Natural killer cell (primary cell): ENCODE measurements at regions not wholly inside any gene's neighbourhood (a gene's known extent, or its start where the extent isn't known, plus 50 kb on each side); places are given as distances from the start of the nearest gene placed in this dataset.

Source experiments
- ATAC-seq, 3 donors: fragments of 150-1000 bp in 2 of 3; fragments of 200-7000 bp in 1 of 3; cut with Tn5 transposase; 1 replicate in 1 of 3; 2 replicates in 2 of 3; pipeline ENCODE4 v1.10.0; 2021; ENCODE audit warnings: mild to moderate bottlenecking in 2 of 3, moderate library complexity in 2 of 3
- DNase-seq, 2 donors: peaks; one replicate each; pipeline versions ENCODE4 v3.0.0 to v3.0.0-alpha.2; 2013 to 2021; ENCODE audit warnings: mixed read lengths in 1 of 2
- H3K27ac ChIP-seq: one replicate; pipeline ENCODE4 v1.5.1; 2013; ENCODE audit warnings: mild to moderate bottlenecking, low read length
- H3K27me3 ChIP-seq: one replicate; pipeline ENCODE4 v1.6.1; 2013; ENCODE audit warnings: low read length; ENCODE audit not compliant: control insufficient read depth, insufficient read depth
- H3K36me3 ChIP-seq: one replicate; pipeline ENCODE4 v1.6.1; 2013; ENCODE audit warnings: low read length; ENCODE audit not compliant: control insufficient read depth, insufficient read depth
- H3K4me1 ChIP-seq: one replicate; pipeline ENCODE4 v1.6.1; 2013; ENCODE audit warnings: low read length; ENCODE audit not compliant: control insufficient read depth, insufficient read depth
- H3K4me3 ChIP-seq: one replicate; pipeline ENCODE4 v1.5.1; 2013; ENCODE audit warnings: low read length
- H3K9me3 ChIP-seq: one replicate; pipeline ENCODE4 v1.6.1; 2013; ENCODE audit warnings: low read length; ENCODE audit not compliant: control insufficient read depth, insufficient read depth
- H3K27ac Mint-ChIP-seq, 2 donors: one replicate each; pipeline ENCODE4 v1.8.0; 2022; ENCODE audit warnings: mild to moderate bottlenecking in 2 of 2, mixed read lengths in 2 of 2, moderate library complexity in 1 of 2
- H3K27me3 Mint-ChIP-seq, 2 donors: one replicate each; pipeline ENCODE4 v1.8.0; 2022; ENCODE audit warnings: low read depth in 2 of 2, mixed read lengths in 2 of 2
- H3K36me3 Mint-ChIP-seq: one replicate; pipeline ENCODE4 v1.8.0; 2022; ENCODE audit warnings: mixed read lengths
- H3K4me1 Mint-ChIP-seq, 2 donors: one replicate each; pipeline ENCODE4 v1.8.0; 2022; ENCODE audit warnings: mixed read lengths in 2 of 2
- H3K4me3 Mint-ChIP-seq: one replicate; pipeline ENCODE4 v1.8.0; 2022; ENCODE audit warnings: mild to moderate bottlenecking, moderate library complexity, mixed read lengths
- H3K9me3 Mint-ChIP-seq, 2 donors: one replicate each; pipeline ENCODE4 v1.8.0; 2022; ENCODE audit warnings: mixed read lengths in 2 of 2
- WGBS: methylation state at CpG from one replicate; pipeline ENCODE4 v1.1.7; 2013; ENCODE audit warnings: missing lambda C conversion rate; ENCODE audit not compliant: insufficient coverage; 5-methylcytosine and 5-hydroxymethylcytosine counted together
- intact Hi-C: fragments of 100-400 bp; cut with micrococcal nuclease; formaldehyde crosslinking; loops from one replicate; pipeline ENCODE4 v1.14.2; 2022
- TF ChIP-seq, protein P1 (sequence below): fragments of 200-600 bp; IDR thresholded peaks from one replicate; pipeline ENCODE4 v1.8.0; 2022; ENCODE audit warnings: antibody characterized with exemption

DNA sequence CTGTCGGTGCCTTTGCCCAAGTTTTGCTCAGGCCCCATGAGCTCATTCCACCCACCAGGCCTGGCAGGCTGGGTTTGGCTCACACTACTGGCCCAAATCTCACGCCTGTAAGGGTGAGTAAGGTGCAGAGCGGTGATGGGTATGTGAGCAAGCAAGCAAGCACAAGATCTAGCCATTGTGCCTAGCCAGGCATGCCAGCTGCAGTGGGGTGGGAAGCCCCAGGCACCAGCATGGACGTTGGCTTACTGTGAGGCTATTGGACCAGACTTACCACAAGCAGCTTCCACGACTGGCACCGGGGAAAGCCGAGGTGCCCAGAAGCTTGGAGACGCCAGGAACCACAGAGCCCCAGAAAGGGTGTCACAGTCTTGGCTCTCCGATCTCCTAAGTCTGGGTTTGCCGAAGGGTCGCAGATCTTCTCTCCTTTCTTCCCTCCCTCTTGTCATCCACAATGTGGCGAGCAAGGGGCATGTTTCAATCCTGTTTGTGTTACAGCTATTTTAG lies 2659.4 kb upstream of the PCDH20 start:
- Mint-ChIP-seq H3K36me3 (no peaks in the 10 kb centered on the region), H3K27me3 (no peaks in the 10 kb centered on the region), H3K9me3 (peaks cover 5 to 7% of the 10 kb centered on the region in 2 donors), H3K4me3 (no peak overlapping the region), H3K4me1 (no peaks in the 10 kb centered on the region), H3K27ac (no peak overlapping the region)
- ATAC-seq (no peak), DNase-seq (no peak)
- H3K4me3 ChIP-seq, result no peak overlapping the region
- no peaks in the 10 kb centered on the region for H3K27me3 ChIP-seq
- no peaks in the 10 kb centered on the region for H3K36me3 ChIP-seq
- 87% methylated on average over 12 of the region's 12 CpGs for WGBS
- no peaks in the 10 kb centered on the region for H3K4me1 ChIP-seq
- TF ChIP-seq, protein P1, sequence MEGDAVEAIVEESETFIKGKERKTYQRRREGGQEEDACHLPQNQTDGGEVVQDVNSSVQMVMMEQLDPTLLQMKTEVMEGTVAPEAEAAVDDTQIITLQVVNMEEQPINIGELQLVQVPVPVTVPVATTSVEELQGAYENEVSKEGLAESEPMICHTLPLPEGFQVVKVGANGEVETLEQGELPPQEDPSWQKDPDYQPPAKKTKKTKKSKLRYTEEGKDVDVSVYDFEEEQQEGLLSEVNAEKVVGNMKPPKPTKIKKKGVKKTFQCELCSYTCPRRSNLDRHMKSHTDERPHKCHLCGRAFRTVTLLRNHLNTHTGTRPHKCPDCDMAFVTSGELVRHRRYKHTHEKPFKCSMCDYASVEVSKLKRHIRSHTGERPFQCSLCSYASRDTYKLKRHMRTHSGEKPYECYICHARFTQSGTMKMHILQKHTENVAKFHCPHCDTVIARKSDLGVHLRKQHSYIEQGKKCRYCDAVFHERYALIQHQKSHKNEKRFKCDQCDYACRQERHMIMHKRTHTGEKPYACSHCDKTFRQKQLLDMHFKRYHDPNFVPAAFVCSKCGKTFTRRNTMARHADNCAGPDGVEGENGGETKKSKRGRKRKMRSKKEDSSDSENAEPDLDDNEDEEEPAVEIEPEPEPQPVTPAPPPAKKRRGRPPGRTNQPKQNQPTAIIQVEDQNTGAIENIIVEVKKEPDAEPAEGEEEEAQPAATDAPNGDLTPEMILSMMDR, result no peak
- no peak overlapping the region for H3K27ac ChIP-seq
- H3K9me3 ChIP-seq, result peaks cover 18% of the 10 kb centered on the region
- intact Hi-C loops, result no loop called here

DNA sequence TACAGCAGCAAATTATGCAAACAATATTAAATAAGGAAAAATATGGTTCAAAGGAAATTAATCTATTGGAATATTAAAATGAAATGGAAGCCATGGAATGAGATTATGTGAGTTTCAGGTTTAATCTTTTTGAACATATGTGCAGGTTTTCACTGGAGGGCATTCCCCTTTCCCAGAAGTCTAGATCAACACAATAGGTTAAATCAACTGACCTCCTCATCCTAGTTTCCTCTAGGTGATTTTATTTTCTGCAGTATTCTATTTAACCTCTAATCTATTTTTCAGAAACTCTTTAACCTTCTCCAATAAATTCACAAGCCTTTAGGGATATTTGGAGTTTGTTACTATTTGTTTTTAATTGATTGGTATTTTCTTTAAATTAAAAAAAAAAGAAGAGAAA lies 2657.6 kb upstream of the PCDH20 start:
- Mint-ChIP-seq H3K27ac (no peak overlapping the region), H3K9me3 (peaks cover 8 to 12% of the 10 kb centered on the region in 2 donors), H3K27me3 (no peaks in the 10 kb centered on the region), H3K36me3 (no peaks in the 10 kb centered on the region), H3K4me1 (no peaks in the 10 kb centered on the region), H3K4me3 (no peak overlapping the region)
- no peaks in the 10 kb centered on the region for H3K27me3 ChIP-seq
- TF ChIP-seq, protein P1, result no peak
- intact Hi-C loops, result no loop called here
- no peak overlapping the region for H3K27ac ChIP-seq
- no peaks in the 10 kb centered on the region for H3K36me3 ChIP-seq
- ATAC-seq (no peak), DNase-seq (no peak)
- H3K4me3 ChIP-seq, result no peak overlapping the region
- H3K9me3 ChIP-seq, result peaks cover 15% of the 10 kb centered on the region
- no peaks in the 10 kb centered on the region for H3K4me1 ChIP-seq

DNA sequence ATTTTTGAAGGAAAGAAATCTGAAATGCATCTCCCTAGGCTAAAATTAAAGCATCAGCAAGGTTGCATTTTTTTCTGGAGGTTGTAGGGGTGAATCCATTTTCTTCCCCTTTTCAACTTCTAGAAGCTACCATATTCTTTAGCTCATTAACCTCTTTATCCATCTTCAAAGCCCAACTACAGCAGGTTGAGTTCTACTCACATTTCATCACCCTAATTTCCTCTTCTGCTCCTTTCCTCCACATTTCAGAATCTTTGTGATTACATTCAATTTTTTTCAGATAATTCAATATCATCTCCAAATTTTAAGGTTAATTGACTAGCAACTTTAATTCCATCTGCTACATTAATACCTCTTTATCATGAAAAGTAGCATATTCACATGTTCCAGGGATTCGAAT lies 2655.7 kb upstream of the PCDH20 start:
- TF ChIP-seq, protein P1, result no peak
- no peak for ATAC-seq

DNA sequence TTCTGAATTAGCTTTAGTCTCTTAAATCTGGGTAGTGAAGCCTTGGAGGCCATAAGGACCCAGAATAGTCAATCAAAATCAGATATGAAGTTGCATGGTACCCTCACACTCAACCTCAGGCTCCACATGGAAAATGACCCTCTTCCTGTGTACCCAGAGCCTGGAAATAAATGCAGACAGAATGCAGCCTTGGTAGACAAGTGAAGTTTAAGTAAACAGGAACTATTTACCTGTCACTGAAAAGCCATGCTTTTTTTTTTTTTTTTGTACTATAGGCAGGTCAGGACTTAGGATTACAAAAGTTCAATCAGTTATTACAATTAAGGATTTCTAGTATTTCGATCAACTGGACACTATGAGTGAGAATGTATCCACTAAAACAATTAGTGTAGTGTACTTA lies 2654.2 kb upstream of the PCDH20 start:
- H3K36me3 Mint-ChIP-seq, result no peaks in the 10 kb centered on the region
- no peak for ATAC-seq
- TF ChIP-seq, protein P1, result no peak
- no peak for DNase-seq
- H3K4me1 Mint-ChIP-seq, result no peaks in the 10 kb centered on the region
- H3K27me3 ChIP-seq, result no peaks in the 10 kb centered on the region
- no CpG with 5 or more reads among the region's 1 CpG for whole genome bisulfite sequencing
- H3K27me3 Mint-ChIP-seq, result no peaks in the 10 kb centered on the region
- no peaks in the 10 kb centered on the region for H3K4me1 ChIP-seq
- H3K4me3 ChIP-seq, result no peak overlapping the region
- H3K4me3 Mint-ChIP-seq, result no peak overlapping the region
- intact Hi-C loops, result no loop called here
- H3K9me3 ChIP-seq, result peaks cover 1% of the 10 kb centered on the region
- no peak overlapping the region for H3K27ac Mint-ChIP-seq
- H3K9me3 Mint-ChIP-seq, result peaks cover 6 to 12% of the 10 kb centered on the region in 2 donors
- no peak overlapping the region for H3K27ac ChIP-seq
- no peaks in the 10 kb centered on the region for H3K36me3 ChIP-seq

More for the DNA sequence above, 2655.7 kb upstream of the PCDH20 start:
- intact Hi-C loops, result no loop called here
- peaks cover 8 to 12% of the 10 kb centered on the region in 2 donors for H3K9me3 Mint-ChIP-seq
- Histone ChIP-seq H3K4me3 (no peak overlapping the region), H3K9me3 (peaks cover 10% of the 10 kb centered on the region), H3K4me1 (no peaks in the 10 kb centered on the region), H3K36me3 (no peaks in the 10 kb centered on the region), H3K27ac (no peak overlapping the region), H3K27me3 (no peaks in the 10 kb centered on the region)
- no peaks in the 10 kb centered on the region for H3K4me1 Mint-ChIP-seq
- no peaks in the 10 kb centered on the region for H3K36me3 Mint-ChIP-seq
- no peak overlapping the region for H3K4me3 Mint-ChIP-seq
- 100% methylated on average over 1 of the region's 1 CpG for WGBS
- H3K27me3 Mint-ChIP-seq, result no peaks in the 10 kb centered on the region
- DNase-seq, result no peak
- no peak overlapping the region for H3K27ac Mint-ChIP-seq
